ENCODE measurements at regions not wholly inside any gene's neighbourhood (a gene's known extent, or its start where the extent isn't known, plus 50 kb on each side); places are given as distances from the start of the nearest gene placed in this dataset.

DNA sequence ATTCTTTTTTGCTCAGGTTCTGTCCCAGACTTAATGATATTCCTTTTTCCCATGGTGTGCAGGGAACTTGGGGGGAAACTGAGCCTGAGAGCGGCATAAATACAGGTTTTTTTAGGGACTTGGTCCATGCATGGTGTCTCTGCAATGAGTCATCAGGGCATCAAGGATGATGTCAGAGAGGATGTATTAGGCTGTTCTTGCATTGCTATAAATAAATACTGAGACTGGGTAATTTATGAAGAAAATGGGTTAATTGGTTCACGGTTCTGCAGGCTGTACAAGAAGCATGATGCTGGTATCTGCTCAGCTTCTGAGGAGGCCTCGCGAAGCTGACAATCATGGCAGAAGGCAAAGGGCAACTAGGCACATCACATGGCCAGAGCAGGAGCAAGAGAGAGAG lies 185.4 kb downstream of the RAB11FIP2 start:
- no peak for TF ChIP-seq POLR2AphosphoS5 (IDR thresholded peaks at IDR 0.05; ENCODE audit: borderline replicate concordance, low read depth, low read length)
- no peak for TF ChIP-seq EZH2 (IDR thresholded peaks at IDR 0.05)
